Suppressor macrophage treated with lipopolysaccharide for 1 hour (primary cell): ENCODE measurements at regions not wholly inside any gene's neighbourhood (a gene's known extent, or its start where the extent isn't known, plus 50 kb on each side); places are given as distances from the start of the nearest gene placed in this dataset.
A peak's percentile ranks its signal among the peaks of the same experiment; 100 is the strongest.

Experiments
- DNase-seq, 3 donors: peaks; one replicate each; pipeline ENCODE4 v3.0.0-alpha.2; 2020 to 2022

- DNase-seq = no peak
Measured at GRCh38 chr7:12456506-12456905, 52.8 kb upstream of the VWDE start.

- peak; percentile 32 to 52 (median 46) for DNase-seq
Measured at GRCh38 chr7:12458520-12459131, 55.0 kb upstream of the VWDE start.

GRCh38 chr7:12467837-12468236 lies 64.2 kb upstream of the VWDE start:
- no peak for DNase-seq

- no peak for DNase-seq
Measured at GRCh38 chr7:12469568-12469967, 65.9 kb upstream of the VWDE start.

- no peak for DNase-seq
Measured at GRCh38 chr7:12470930-12471329, 67.3 kb upstream of the VWDE start.

- no peak for DNase-seq
Measured at GRCh38 chr7:12474035-12474434, 70.4 kb upstream of the VWDE start.

GRCh38 chr7:12475362-12476063 lies 71.8 kb upstream of the VWDE start:
- no peak for DNase-seq

GRCh38 chr7:12477620-12478019 lies 74.0 kb upstream of the VWDE start:
- no peak for DNase-seq

GRCh38 chr7:12481722-12482121 lies 78.1 kb upstream of the VWDE start:
- no peak for DNase-seq

GRCh38 chr7:12485845-12486244 lies 82.2 kb upstream of the VWDE start:
- no peak for DNase-seq

- DNase-seq = no peak
Measured at GRCh38 chr7:12488341-12488740, 82.2 kb upstream of the SCIN start.

- peak; percentile 5 to 65 (median 44) for DNase-seq
Measured at GRCh38 chr7:12490107-12490688, 80.3 kb upstream of the SCIN start.

GRCh38 chr7:12490940-12491339 lies 79.6 kb upstream of the SCIN start:
- no peak for DNase-seq

- no peak for DNase-seq
Measured at GRCh38 chr7:12491526-12491925, 79.0 kb upstream of the SCIN start.

GRCh38 chr7:12493407-12493806 lies 77.1 kb upstream of the SCIN start:
- no peak for DNase-seq

- DNase-seq = no peak
Measured at GRCh38 chr7:12493863-12494686, 76.4 kb upstream of the SCIN start.

- no peak for DNase-seq
Measured at GRCh38 chr7:12494687-12495024, 75.9 kb upstream of the SCIN start.

- DNase-seq = peak; percentile 56 to 74 (median 69)
Measured at GRCh38 chr7:12496901-12497674, 73.4 kb upstream of the SCIN start.

- DNase-seq = no peak
Measured at GRCh38 chr7:12504149-12504548, 66.4 kb upstream of the SCIN start.

- DNase-seq = no peak
Measured at GRCh38 chr7:12508005-12508404, 62.5 kb upstream of the SCIN start.

- DNase-seq = no peak
Measured at GRCh38 chr7:12508554-12508953, 62.0 kb upstream of the SCIN start.

GRCh38 chr7:12517451-12517850 lies 53.1 kb upstream of the SCIN start:
- no peak for DNase-seq
